Mucosa of descending colon (tissue), 3 donors: ENCODE measurements at regions not wholly inside any gene's neighbourhood (a gene's known extent, or its start where the extent isn't known, plus 50 kb on each side); places are given as distances from the start of the nearest gene placed in this dataset.
"Not testable (repeated sequence)": the region's sequence is repeated elsewhere in the genome, so short reads cannot be mapped to it uniquely, and the experiment has no call there.

Experiments
- ATAC-seq: fragments of 200-7000 bp; cut with Tn5 transposase; one replicate; pipeline ENCODE4 v1.9.1; 2020; ENCODE audit warnings: mild to moderate bottlenecking, moderate library complexity
- DNase-seq, 3 donors: peaks; one replicate each; pipeline ENCODE4 v3.0.0-alpha.2; 2020
- H3K36me3 ChIP-seq: fragments of 200-600 bp; one replicate; pipeline ENCODE4 v1.8.0; 2021; ENCODE audit warnings: low read depth, mild to moderate bottlenecking
- H3K4me1 ChIP-seq: fragments of 200-600 bp; one replicate; pipeline ENCODE4 v1.8.0; 2021; ENCODE audit warnings: low read depth, mild to moderate bottlenecking
- H3K4me3 ChIP-seq: fragments of 200-600 bp; one replicate; pipeline ENCODE4 v1.8.0; 2021; ENCODE audit warnings: mild to moderate bottlenecking
- H3K9me3 ChIP-seq: fragments of 200-600 bp; one replicate; pipeline ENCODE4 v1.8.0; 2021; ENCODE audit warnings: mild to moderate bottlenecking
- CTCF ChIP-seq: fragments of 200-600 bp; IDR thresholded peaks from one replicate; pipeline ENCODE4 v1.8.0; 2022; ENCODE audit warnings: antibody characterized with exemption, mild to moderate bottlenecking
- intact Hi-C, 2 donors: fragments of 100-400 bp; cut with DNase I in 1 of 2; cut with micrococcal nuclease in 1 of 2; formaldehyde crosslinking; loops; one replicate each; pipeline versions ENCODE4 v1.11.0 to v1.11.1; 2022; cut with DNase I, micrococcal nuclease
- donor health status: DM: no; HTN: no; CAD: no; lungs with moderate emphysema.
- donor health status: DM: no; HTN: no; CAD: no.
- donor health status: DM: no; HTN: yes; CAD: no.

- intact Hi-C loops, result no loop called here
- Histone ChIP-seq H3K4me3 (no peak overlapping the region), H3K4me1 (no peaks in the 10 kb centered on the region), H3K36me3 (no peaks in the 10 kb centered on the region), H3K9me3 (no peaks in the 10 kb centered on the region)
- no peak for TF ChIP-seq CTCF
- DNase-seq, result no peak
- no peak for ATAC-seq
These were observed 107.3 kb upstream of the RAI2 start for GRCh38 chrX:17968367-17968766.

GRCh38 chrX:17967888-17968287, 106.8 kb upstream of the RAI2 start:
- TF ChIP-seq CTCF, result no peak
- no peaks in the 10 kb centered on the region for H3K36me3 ChIP-seq
- no peak overlapping the region for H3K4me3 ChIP-seq
- ATAC-seq (peak; percentile 51), DNase-seq (no peak)
- H3K4me1 ChIP-seq, result no peaks in the 10 kb centered on the region
- intact Hi-C loops, result no loop called here
- H3K9me3 ChIP-seq, result no peaks in the 10 kb centered on the region

- H3K36me3 ChIP-seq, result no peaks in the 10 kb centered on the region
- intact Hi-C loops, result no loop called here
- no peaks in the 10 kb centered on the region for H3K9me3 ChIP-seq
- no peaks in the 10 kb centered on the region for H3K4me1 ChIP-seq
- H3K4me3 ChIP-seq, result no peak overlapping the region
- DNase-seq, result no peak
- no peak for TF ChIP-seq CTCF
- no peak for ATAC-seq
These were observed 103.8 kb upstream of the RAI2 start for GRCh38 chrX:17964871-17965270.

DNA sequence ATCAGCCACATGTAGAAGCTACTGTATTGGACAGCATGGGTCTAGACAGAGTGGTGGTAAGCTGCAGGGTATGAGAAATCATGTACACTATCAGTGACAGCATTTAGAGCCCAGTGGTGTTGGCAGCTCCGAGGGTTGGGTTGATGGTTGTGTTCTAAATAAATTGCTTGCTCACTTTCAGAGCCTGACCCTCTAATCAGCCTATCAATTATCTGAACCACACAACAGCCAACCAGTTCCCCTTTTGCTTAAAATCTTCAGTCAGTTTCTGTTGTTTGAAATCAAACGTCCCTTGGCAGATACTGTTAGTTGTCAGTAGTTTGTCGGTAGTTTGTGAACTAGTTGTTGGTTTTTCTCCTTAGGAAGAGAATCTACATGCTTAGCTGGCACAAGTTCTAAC, 99.8 kb upstream of the RAI2 start:
- no peak for DNase-seq
- Histone ChIP-seq H3K36me3 (no peaks in the 10 kb centered on the region), H3K4me3 (no peak overlapping the region), H3K4me1 (no peaks in the 10 kb centered on the region), H3K9me3 (no peaks in the 10 kb centered on the region)
- TF ChIP-seq CTCF, result no peak
- no peak for ATAC-seq
- intact Hi-C loops, result no loop called here

DNA sequence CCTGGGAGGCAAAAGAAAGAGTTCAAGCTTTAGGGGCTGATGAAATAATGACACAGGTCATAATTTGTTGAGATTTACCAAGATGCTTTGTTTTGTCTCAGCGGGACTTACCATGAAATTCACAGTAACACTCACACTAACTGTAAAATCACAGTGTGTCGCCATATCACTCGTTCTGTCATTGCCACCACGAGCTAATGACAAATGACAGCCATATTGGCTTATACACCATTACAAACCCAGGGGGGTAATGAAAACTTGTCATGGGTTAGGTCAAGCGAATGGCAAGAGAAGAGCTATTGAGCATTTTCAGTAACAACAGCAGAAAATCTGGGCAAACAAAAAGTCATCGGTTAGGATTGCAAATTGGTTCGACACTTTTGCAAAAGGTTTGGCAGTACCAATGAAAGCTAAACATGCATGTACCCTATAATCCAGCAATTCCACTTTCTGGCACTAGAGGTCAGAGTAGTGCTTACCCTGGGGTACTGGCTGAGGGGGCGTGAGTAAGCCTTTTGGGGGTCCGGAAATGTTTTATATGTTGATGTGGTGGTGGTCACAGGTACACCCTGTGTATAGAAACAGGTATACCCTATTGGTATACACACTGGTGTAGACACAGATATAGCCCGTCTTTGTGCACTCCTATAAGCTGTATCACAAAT, 83.9 kb upstream of the RAI2 start:
- no peak for TF ChIP-seq CTCF
- intact Hi-C loops, result no loop called here
- Histone ChIP-seq H3K4me1 (no peaks in the 10 kb centered on the region), H3K9me3 (no peaks in the 10 kb centered on the region), H3K36me3 (no peaks in the 10 kb centered on the region), H3K4me3 (no peak overlapping the region)
- ATAC-seq (no peak), DNase-seq (peak in 1 of 3 donors; percentile 25)

- H3K4me1 ChIP-seq, H3K9me3 ChIP-seq, DNase-seq, H3K36me3 ChIP-seq, H3K4me3 ChIP-seq, intact Hi-C loops, ATAC-seq: not testable (repeated sequence)
These were observed 80.1 kb upstream of the RAI2 start for GRCh38 chrX:17941171-17941570.
